Right lobe of liver (tissue), 6 donors: ENCODE measurements at regions not wholly inside any gene's neighbourhood (a gene's known extent, or its start where the extent isn't known, plus 50 kb on each side); places are given as distances from the start of the nearest gene placed in this dataset.

Source experiments
- ATAC-seq, 4 donors: fragments of 200-7000 bp; cut with Tn5 transposase; one replicate each; pipeline ENCODE4 v1.9.1; 2020; ENCODE audit warnings: mild to moderate bottlenecking in 4 of 4, moderate library complexity in 4 of 4
- DNase-seq, 3 donors: peaks; one replicate each; pipeline ENCODE4 v3.0.0-alpha.2; 2020
- H3K27ac ChIP-seq, 3 donors: fragments of 200-600 bp; one replicate each; pipeline ENCODE4 v1.8.0; 2022
- H3K27me3 ChIP-seq, 2 donors: fragments of 200-600 bp; one replicate each; pipeline ENCODE4 v1.8.0; 2022
- H3K36me3 ChIP-seq, 4 donors: fragments of 200-600 bp; sonication (generic) in 1 of 4; one replicate each; pipeline versions ENCODE4 v1.5.1 to v1.8.0; 2017 to 2022; ENCODE audit warnings: control low read depth in 1 of 4
- H3K4me1 ChIP-seq, 4 donors: fragments of 200-600 bp; sonication (generic) in 1 of 4; one replicate each; pipeline versions ENCODE4 v1.5.1 to v1.8.0; 2017 to 2022; ENCODE audit warnings: control low read depth in 1 of 4
- H3K4me3 ChIP-seq, 3 donors: fragments of 200-600 bp; one replicate each; pipeline ENCODE4 v1.8.0; 2022
- H3K9me3 ChIP-seq, 4 donors: fragments of 200-600 bp; sonication (generic) in 1 of 4; one replicate each; pipeline versions ENCODE4 v1.5.1 to v1.8.0; 2017 to 2022; ENCODE audit warnings: control low read depth in 1 of 4
- CTCF ChIP-seq, 4 donors: fragments of 200-600 bp in 3 of 4; fragments of 450-650 bp in 1 of 4; IDR thresholded peaks; one replicate each; pipeline versions ENCODE4 v1.5.1 to v1.8.0; 2016 to 2022; ENCODE audit warnings: antibody characterized with exemption in 4 of 4, mild to moderate bottlenecking in 2 of 4
- POLR2A ChIP-seq: fragments of 450-650 bp; IDR thresholded peaks from one replicate; pipeline ENCODE4 v1.6.1; 2017; ENCODE audit warnings: antibody characterized with exemption, mild to moderate bottlenecking
- WGBS: methylation state at CpG from one replicate; pipeline ENCODE4 v1.1.6; 2018; ENCODE audit warnings: low coverage, low lambda C conversion rate; ENCODE audit not compliant: insufficient coverage; ENCODE audit errors: missing lambda C conversion rate; 5-methylcytosine and 5-hydroxymethylcytosine counted together
- intact Hi-C, 2 donors: fragments of 100-400 bp; cut with DNase I; formaldehyde crosslinking; loops; one replicate each; pipeline versions ENCODE4 v1.11.2 to v1.14.1; 2022
- donor health status: DM: no; HTN: yes; CAD: no.
- donor health status: DM: no; HTN: no; CAD: no.
- donor health status: DM: no; HTN: no; CAD: no.
- donor health status: DM: no; HTN: yes; CAD: no.
- donor health status: DM: no; HTN: yes; CAD: no.

GRCh38 chr10:58913717-58914116, 262.7 kb upstream of the PHYHIPL start:
- WGBS: 50% methylated on average over 3 of the region's 3 CpGs
- Histone ChIP-seq H3K9me3 (no peaks in the 10 kb centered on the region), H3K36me3 (no peaks in the 10 kb centered on the region), H3K27me3 (no peaks in the 10 kb centered on the region), H3K4me3 (no peak overlapping the region), H3K27ac (no peak overlapping the region), H3K4me1 (no peaks in the 10 kb centered on the region)
- intact Hi-C loops: no loop called here
- TF ChIP-seq POLR2A: no peak
- ATAC-seq: no peak
- no peak for DNase-seq

- ATAC-seq (no peak), DNase-seq (no peak)
- H3K4me3 ChIP-seq: no peak overlapping the region
- no peaks in the 10 kb centered on the region for H3K9me3 ChIP-seq
- TF ChIP-seq POLR2A (no peak), CTCF (IDR thresholded peaks at IDR 0.05) (no peak)
- intact Hi-C loops: no loop called here
- no peaks in the 10 kb centered on the region for H3K36me3 ChIP-seq
- WGBS: 92% methylated on average over 2 of the region's 2 CpGs
- no peaks in the 10 kb centered on the region for H3K27me3 ChIP-seq
- no peak overlapping the region for H3K27ac ChIP-seq
- H3K4me1 ChIP-seq: no peaks in the 10 kb centered on the region
Measured at GRCh38 chr10:58918887-58919286, 257.6 kb upstream of the PHYHIPL start.

- Histone ChIP-seq H3K27me3 (no peaks in the 10 kb centered on the region), H3K4me3 (no peak overlapping the region), H3K36me3 (no peaks in the 10 kb centered on the region), H3K9me3 (no peaks in the 10 kb centered on the region), H3K27ac (no peak overlapping the region), H3K4me1 (no peaks in the 10 kb centered on the region)
- TF ChIP-seq POLR2A (no peak), CTCF (IDR thresholded peaks at IDR 0.05) (no peak)
- DNase-seq (no peak), ATAC-seq (no peak)
- intact Hi-C loops: no loop called here
- WGBS: 34% methylated on average over 3 of the region's 3 CpGs
Measured at GRCh38 chr10:58919927-58920654, 256.4 kb upstream of the PHYHIPL start.

GRCh38 chr10:58920655-58921003, 255.8 kb upstream of the PHYHIPL start:
- DNase-seq (no peak), ATAC-seq (no peak)
- intact Hi-C loops: no loop called here

GRCh38 chr10:58921421-58921855, 255.0 kb upstream of the PHYHIPL start:
- no peak for TF ChIP-seq CTCF (IDR thresholded peaks at IDR 0.05)
- TF ChIP-seq POLR2A: no peak
- no peak for ATAC-seq
- DNase-seq: no peak
- no peak overlapping the region for H3K27ac ChIP-seq
- intact Hi-C loops: no loop called here
- no peaks in the 10 kb centered on the region for H3K27me3 ChIP-seq
- H3K4me1 ChIP-seq: no peaks in the 10 kb centered on the region
- WGBS: 42% methylated on average over 2 of the region's 2 CpGs
- no peaks in the 10 kb centered on the region for H3K9me3 ChIP-seq
- no peaks in the 10 kb centered on the region for H3K36me3 ChIP-seq
- H3K4me3 ChIP-seq: no peak overlapping the region

More at GRCh38 chr10:58920655-58921003, 255.8 kb upstream of the PHYHIPL start:
- H3K27ac ChIP-seq: no peak overlapping the region
- H3K9me3 ChIP-seq: no peaks in the 10 kb centered on the region
- no peaks in the 10 kb centered on the region for H3K36me3 ChIP-seq
- H3K27me3 ChIP-seq: no peaks in the 10 kb centered on the region
- H3K4me3 ChIP-seq: no peak overlapping the region
- no peaks in the 10 kb centered on the region for H3K4me1 ChIP-seq
- no peak for TF ChIP-seq CTCF (IDR thresholded peaks at IDR 0.05)
